Activated CD4-positive, alpha-beta memory T cell treated with anti-CD3 and anti-CD28 coated beads, Interleukin-2, amount 10 ng/mL, durations not matched to agents 7 days and 5 days (primary cell): ENCODE measurements at regions not wholly inside any gene's neighbourhood (a gene's known extent, or its start where the extent isn't known, plus 50 kb on each side); places are given as distances from the start of the nearest gene placed in this dataset.
"Not testable (repeated sequence)": the region's sequence is repeated elsewhere in the genome, so short reads cannot be mapped to it uniquely, and the experiment has no call there.

Source experiments
- CTCF ChIA-PET: fragments of 350-600 bp; sonication (Branson Sonifier 250); formaldehyde crosslinking; loops from one replicate; lab custom pipeline; 2021; ENCODE audit warnings: antibody characterized with exemption, inconsistent platforms; lab: Charles Lee
- POLR2A ChIA-PET: fragments of 350-600 bp; sonication (Branson Sonifier 250); formaldehyde crosslinking; loops from one replicate; lab custom pipeline; 2021; ENCODE audit warnings: antibody characterized with exemption; lab: Charles Lee
- DNase-seq: peaks from one replicate; pipeline ENCODE4 v3.0.0-alpha.2; 2020
- H3K27ac Mint-ChIP-seq: one replicate; pipeline ENCODE4 v1.8.0; 2021; ENCODE audit warnings: mild to moderate bottlenecking, mixed read lengths
- H3K27me3 Mint-ChIP-seq: one replicate; pipeline ENCODE4 v1.8.0; 2021; ENCODE audit warnings: mixed read lengths
- H3K36me3 Mint-ChIP-seq: one replicate; pipeline ENCODE4 v1.8.0; 2021; ENCODE audit warnings: low read depth, mixed read lengths
- H3K4me1 Mint-ChIP-seq: one replicate; pipeline ENCODE4 v1.8.0; 2021; ENCODE audit warnings: mixed read lengths
- H3K4me3 Mint-ChIP-seq: one replicate; pipeline ENCODE4 v1.8.0; 2021; ENCODE audit warnings: mild to moderate bottlenecking, mixed read lengths
- H3K9me3 Mint-ChIP-seq: one replicate; pipeline ENCODE4 v1.8.0; 2021; ENCODE audit warnings: mixed read lengths

DNA sequence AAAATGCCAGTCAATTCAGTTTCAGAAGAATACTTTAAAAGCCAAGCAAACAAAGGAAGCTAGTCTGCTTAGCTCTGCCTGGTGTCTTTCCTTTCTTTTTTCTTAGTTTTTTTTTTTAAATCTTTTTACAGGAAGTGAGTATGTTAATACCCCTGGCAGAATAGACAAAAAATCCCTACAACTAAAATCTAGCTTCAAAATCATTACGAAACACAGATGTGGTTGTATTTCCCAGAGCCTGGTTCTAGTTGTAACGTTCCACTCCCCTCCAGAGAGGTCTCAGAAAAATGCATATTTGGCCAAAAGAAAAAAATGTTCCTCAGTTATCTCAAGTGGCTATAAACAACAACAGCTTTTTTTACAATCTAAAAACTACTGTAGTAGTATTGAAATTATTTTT lies 202.1 kb upstream of the RND3 start:
- ChIA-PET CTCF (no interaction called here), POLR2A (no interaction called here)
- no peaks in the 10 kb centered on the region for H3K9me3 Mint-ChIP-seq
- no peaks in the 10 kb centered on the region for H3K4me1 Mint-ChIP-seq
- H3K36me3 Mint-ChIP-seq: no peaks in the 10 kb centered on the region
- H3K27ac Mint-ChIP-seq: no peak overlapping the region
- H3K27me3 Mint-ChIP-seq: no peaks in the 10 kb centered on the region
- DNase-seq: no peak
- no peak overlapping the region for H3K4me3 Mint-ChIP-seq

- no peak for DNase-seq
- ChIA-PET CTCF (no interaction called here), POLR2A (no interaction called here)
- Mint-ChIP-seq H3K36me3 (no peaks in the 10 kb centered on the region), H3K27me3 (no peaks in the 10 kb centered on the region), H3K27ac (no peak overlapping the region), H3K4me1 (no peaks in the 10 kb centered on the region), H3K4me3 (no peak overlapping the region), H3K9me3 (no peaks in the 10 kb centered on the region)
These were observed 200.5 kb upstream of the RND3 start for GRCh38 chr2:150688016-150688415.

DNA sequence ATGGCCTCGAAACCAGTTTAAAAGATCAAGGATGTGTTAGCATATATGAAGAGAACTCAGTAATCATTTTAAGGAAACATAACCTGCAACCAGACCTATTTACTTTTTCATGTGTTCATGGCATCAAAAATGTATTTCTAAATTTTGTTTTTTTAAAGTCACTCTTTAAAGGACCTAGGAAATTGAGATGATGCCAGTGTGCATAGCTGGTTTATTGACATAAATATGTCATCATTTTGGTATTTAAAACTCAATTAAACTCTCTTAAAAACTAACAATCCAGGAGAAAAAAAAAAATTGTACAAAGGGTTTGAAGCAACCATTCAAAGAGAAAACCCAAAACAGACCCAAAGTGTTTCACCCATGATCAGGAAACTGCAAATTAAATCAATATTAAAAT lies 198.9 kb upstream of the RND3 start:
- Mint-ChIP-seq H3K4me1 (no peaks in the 10 kb centered on the region), H3K4me3 (no peak overlapping the region), H3K36me3 (no peaks in the 10 kb centered on the region), H3K27me3 (no peaks in the 10 kb centered on the region), H3K27ac (no peak overlapping the region), H3K9me3 (no peaks in the 10 kb centered on the region)
- no peak for DNase-seq
- ChIA-PET CTCF (no interaction called here), POLR2A (no interaction called here)

GRCh38 chr2:150681120-150681804 lies 193.8 kb upstream of the RND3 start:
- ChIA-PET POLR2A (no interaction called here), CTCF (no interaction called here)
- no peaks in the 10 kb centered on the region for H3K36me3 Mint-ChIP-seq

DNA sequence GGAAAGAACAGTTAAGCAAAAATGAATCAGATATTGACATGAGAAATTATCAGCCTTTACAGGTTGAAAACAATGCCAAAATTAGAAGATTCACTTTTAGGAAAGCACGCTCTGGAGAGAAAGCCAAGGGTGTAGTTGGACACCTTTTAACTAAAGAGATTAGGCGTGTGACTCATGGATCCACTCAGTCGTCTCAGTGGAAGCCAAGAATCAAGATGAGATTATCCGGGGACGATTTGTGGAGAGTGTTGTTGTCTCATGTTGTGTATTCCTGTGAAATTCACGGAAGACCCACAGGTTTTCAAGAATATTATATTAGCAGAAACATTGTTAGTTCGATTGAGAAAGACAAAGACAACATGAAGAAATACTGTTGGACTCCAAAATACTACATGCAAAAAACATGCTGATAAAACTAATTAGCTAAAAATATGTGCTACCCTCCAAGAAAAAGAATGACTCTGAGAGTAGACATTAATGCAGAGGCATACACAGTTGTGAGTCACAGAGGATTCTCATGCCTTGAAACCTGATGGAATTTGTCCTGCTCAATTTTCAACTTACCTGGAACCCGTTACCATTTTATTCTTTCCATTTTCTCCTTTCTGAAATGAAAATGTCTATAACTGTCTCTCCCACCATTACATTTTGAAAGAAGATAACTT lies 192.1 kb upstream of the RND3 start:
- ChIA-PET CTCF (no interaction called here), POLR2A (no interaction called here)
- no peak overlapping the region for H3K4me3 Mint-ChIP-seq
- H3K9me3 Mint-ChIP-seq: no peaks in the 10 kb centered on the region
- H3K27me3 Mint-ChIP-seq: no peaks in the 10 kb centered on the region
- no peak for DNase-seq
- no peaks in the 10 kb centered on the region for H3K4me1 Mint-ChIP-seq
- no peaks in the 10 kb centered on the region for H3K36me3 Mint-ChIP-seq
- no peak overlapping the region for H3K27ac Mint-ChIP-seq

More at GRCh38 chr2:150681120-150681804, 193.8 kb upstream of the RND3 start:
- no peaks in the 10 kb centered on the region for H3K9me3 Mint-ChIP-seq
- no peak for DNase-seq
- no peaks in the 10 kb centered on the region for H3K27me3 Mint-ChIP-seq
- no peak overlapping the region for H3K4me3 Mint-ChIP-seq
- H3K4me1 Mint-ChIP-seq: no peaks in the 10 kb centered on the region
- H3K27ac Mint-ChIP-seq: no peak overlapping the region

DNA sequence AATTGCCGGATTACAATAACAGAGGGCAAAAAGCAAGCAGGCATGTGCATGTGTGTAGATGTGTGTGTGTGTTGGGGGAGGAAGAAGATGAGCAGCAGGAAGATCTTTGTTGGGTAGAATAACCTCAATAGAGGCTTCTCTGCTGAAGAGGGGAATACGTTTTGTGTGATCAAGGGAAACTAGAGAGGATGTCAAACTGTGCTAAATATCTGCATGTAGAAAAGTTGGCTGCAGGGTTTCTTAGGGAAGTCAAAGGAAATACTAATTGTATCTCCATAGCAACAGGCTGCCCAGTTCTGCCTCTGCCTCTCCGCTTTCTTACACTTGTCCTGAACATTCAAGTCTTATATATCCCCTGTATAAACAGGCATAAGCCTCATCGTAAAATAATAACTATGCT lies 190.1 kb upstream of the RND3 start:
- no peaks in the 10 kb centered on the region for H3K4me1 Mint-ChIP-seq
- no peaks in the 10 kb centered on the region for H3K36me3 Mint-ChIP-seq
- H3K4me3 Mint-ChIP-seq: no peak overlapping the region
- POLR2A ChIA-PET: no interaction called here
- CTCF ChIA-PET: no interaction called here
- H3K27ac Mint-ChIP-seq: no peak overlapping the region
- H3K27me3 Mint-ChIP-seq: no peaks in the 10 kb centered on the region
- no peak for DNase-seq
- no peaks in the 10 kb centered on the region for H3K9me3 Mint-ChIP-seq

GRCh38 chr2:150676747-150677383 lies 189.4 kb upstream of the RND3 start:
- Mint-ChIP-seq H3K4me3 (no peak overlapping the region), H3K4me1 (no peaks in the 10 kb centered on the region), H3K27me3 (no peaks in the 10 kb centered on the region), H3K27ac (no peak overlapping the region), H3K9me3 (no peaks in the 10 kb centered on the region), H3K36me3 (no peaks in the 10 kb centered on the region)
- ChIA-PET POLR2A (no interaction called here), CTCF (no interaction called here)
- no peak for DNase-seq

DNA sequence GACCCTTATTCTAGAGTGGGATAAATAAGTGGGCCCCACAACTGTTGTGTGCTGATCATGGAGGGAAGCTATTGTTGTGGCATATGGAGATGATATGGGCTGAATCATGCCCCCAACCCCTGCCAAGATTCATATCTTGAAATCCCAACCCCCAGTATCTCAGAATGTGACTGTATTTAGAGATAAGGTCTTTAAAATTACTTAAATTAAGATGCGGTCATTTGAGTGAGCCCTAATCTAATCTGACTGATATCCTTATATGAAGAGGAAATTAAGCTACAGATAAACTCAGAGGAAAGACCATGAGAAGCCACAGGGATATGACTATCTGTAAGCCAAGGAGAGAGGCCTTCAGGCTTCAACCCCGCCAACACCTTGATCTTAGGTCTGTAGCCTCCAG lies 188.3 kb upstream of the RND3 start:
- ChIA-PET CTCF (no interaction called here), POLR2A (no interaction called here)
- Mint-ChIP-seq H3K4me3 (no peak overlapping the region), H3K9me3 (no peaks in the 10 kb centered on the region), H3K27me3 (no peaks in the 10 kb centered on the region), H3K27ac (no peak overlapping the region), H3K36me3 (no peaks in the 10 kb centered on the region), H3K4me1 (no peaks in the 10 kb centered on the region)
- DNase-seq: no peak

DNA sequence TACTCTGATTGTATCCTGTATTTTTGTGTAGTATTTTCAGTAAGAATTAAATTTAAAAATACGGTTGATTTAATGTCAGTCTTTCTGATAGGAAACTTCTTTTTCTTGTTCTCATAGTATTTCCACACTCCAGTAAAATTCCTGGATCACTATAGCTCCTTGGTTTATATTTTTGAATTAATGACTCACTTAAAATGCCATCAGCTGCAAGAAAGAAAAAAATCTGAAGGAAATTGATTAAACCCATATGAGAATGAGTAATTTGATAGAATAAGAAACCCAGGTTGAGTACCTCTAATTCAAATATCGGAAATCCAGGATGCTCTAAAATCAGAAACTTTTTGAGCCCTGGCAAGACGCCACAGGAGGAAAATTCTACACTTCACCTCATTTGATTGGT lies 186.8 kb upstream of the RND3 start:
- no peaks in the 10 kb centered on the region for H3K4me1 Mint-ChIP-seq
- H3K4me3 Mint-ChIP-seq: no peak overlapping the region
- H3K27ac Mint-ChIP-seq: no peak overlapping the region
- DNase-seq: no peak
- H3K36me3 Mint-ChIP-seq: no peaks in the 10 kb centered on the region
- no peaks in the 10 kb centered on the region for H3K9me3 Mint-ChIP-seq
- H3K27me3 Mint-ChIP-seq: no peaks in the 10 kb centered on the region
- ChIA-PET CTCF (no interaction called here), POLR2A (no interaction called here)

DNA sequence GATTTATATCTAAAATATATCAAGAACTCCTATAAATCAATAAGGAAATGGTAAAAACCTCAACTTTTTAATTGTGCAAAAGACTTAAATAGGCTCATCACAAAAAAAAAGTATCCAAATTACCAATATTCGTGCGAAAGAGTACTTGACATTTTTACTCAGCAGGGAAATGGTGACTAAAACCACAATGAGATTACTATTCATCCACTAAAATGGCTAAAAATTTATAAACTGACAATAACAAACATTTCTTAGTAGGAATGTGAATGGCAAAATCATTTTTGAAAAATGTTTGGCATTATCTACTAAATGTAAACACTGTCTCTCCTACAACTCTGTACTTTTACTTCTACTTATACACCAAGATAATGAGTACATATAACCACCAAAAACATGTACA lies 184.8 kb upstream of the RND3 start:
- H3K27me3 Mint-ChIP-seq: no peaks in the 10 kb centered on the region
- no peaks in the 10 kb centered on the region for H3K9me3 Mint-ChIP-seq
- POLR2A ChIA-PET: no interaction called here
- CTCF ChIA-PET: no interaction called here
- DNase-seq: no peak
- no peaks in the 10 kb centered on the region for H3K36me3 Mint-ChIP-seq
- no peak overlapping the region for H3K4me3 Mint-ChIP-seq
- H3K4me1 Mint-ChIP-seq: no peaks in the 10 kb centered on the region
- no peak overlapping the region for H3K27ac Mint-ChIP-seq

DNA sequence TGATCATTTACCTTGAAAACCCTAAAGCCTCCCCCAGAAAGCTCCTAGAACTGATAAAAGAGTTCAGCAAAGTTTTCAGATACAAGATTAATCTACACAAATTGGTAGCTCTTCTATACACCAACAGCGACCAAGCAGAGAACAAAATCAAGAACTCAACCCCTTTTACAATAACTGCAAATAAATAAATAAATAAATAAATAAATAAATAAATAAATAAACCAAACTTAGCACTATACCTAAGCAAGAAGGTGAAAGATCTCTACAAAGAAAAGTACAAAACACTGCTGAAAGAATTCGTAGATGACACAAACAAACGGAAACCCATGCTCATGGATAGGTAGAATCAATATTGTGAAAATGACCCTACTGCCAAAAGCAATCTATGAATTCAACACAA lies 182.0 kb upstream of the RND3 start:
- no peaks in the 10 kb centered on the region for H3K27me3 Mint-ChIP-seq
- no peak overlapping the region for H3K4me3 Mint-ChIP-seq
- H3K4me1 Mint-ChIP-seq: no peaks in the 10 kb centered on the region
- H3K9me3 Mint-ChIP-seq: no peaks in the 10 kb centered on the region
- no peaks in the 10 kb centered on the region for H3K36me3 Mint-ChIP-seq
- DNase-seq: no peak
- no peak overlapping the region for H3K27ac Mint-ChIP-seq
- ChIA-PET POLR2A (no interaction called here), CTCF (no interaction called here)

GRCh38 chr2:150667039-150667438 lies 179.6 kb upstream of the RND3 start:
- H3K27ac Mint-ChIP-seq: not testable (repeated sequence)

DNA sequence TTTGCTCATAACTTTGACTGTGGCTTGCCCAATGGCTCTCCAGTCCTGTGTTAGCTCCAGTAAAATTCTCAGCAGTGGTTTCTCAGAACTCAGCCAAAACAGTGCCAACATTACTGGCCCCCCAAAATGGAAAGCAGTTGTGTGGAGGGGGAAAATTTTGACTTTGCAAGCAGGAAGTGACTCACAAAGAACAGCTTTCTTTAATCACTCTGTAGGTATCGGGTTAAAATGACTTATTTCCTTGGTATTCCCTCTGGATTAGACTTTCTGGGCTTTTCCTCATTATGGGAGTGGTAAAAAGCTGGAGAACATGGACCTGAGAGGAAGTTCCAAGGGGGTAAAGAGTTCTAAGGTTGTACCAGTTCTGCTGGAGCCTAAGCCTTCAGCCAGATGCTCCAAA lies 175.7 kb upstream of the RND3 start:
- Mint-ChIP-seq H3K9me3 (peaks cover 4% of the 10 kb centered on the region), H3K4me3 (no peak overlapping the region), H3K27ac (no peak overlapping the region), H3K36me3 (no peaks in the 10 kb centered on the region), H3K4me1 (no peaks in the 10 kb centered on the region), H3K27me3 (no peaks in the 10 kb centered on the region)
- DNase-seq: no peak
- POLR2A ChIA-PET: no interaction called here
- CTCF ChIA-PET: no interaction called here

More at GRCh38 chr2:150667039-150667438, 179.6 kb upstream of the RND3 start:
- H3K4me1 Mint-ChIP-seq, H3K4me3 Mint-ChIP-seq, CTCF ChIA-PET, H3K36me3 Mint-ChIP-seq, POLR2A ChIA-PET, DNase-seq, H3K27me3 Mint-ChIP-seq, H3K9me3 Mint-ChIP-seq: not testable (repeated sequence)

DNA sequence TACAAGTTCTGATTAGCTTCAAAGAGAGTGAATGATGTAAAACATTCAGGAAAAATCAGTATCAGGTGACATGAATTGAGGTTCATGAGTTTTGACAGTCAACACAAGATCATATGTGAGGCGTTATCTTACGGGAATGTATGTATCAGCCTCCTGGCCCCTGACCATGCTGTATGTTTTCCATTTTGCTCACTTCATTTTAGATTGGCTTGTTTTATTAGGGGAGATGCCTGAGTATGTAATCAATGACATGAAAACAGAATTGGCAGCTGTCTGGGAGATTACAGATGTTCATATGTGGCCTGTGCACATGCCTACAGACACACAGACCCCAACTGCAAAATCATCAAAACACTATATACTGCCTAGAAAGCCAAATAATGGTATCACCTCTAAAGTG lies 168.5 kb upstream of the RND3 start:
- H3K27ac Mint-ChIP-seq: no peak overlapping the region
- no peaks in the 10 kb centered on the region for H3K4me1 Mint-ChIP-seq
- no peaks in the 10 kb centered on the region for H3K36me3 Mint-ChIP-seq
- H3K4me3 Mint-ChIP-seq: no peak overlapping the region
- no peaks in the 10 kb centered on the region for H3K27me3 Mint-ChIP-seq
- DNase-seq: no peak
- no peaks in the 10 kb centered on the region for H3K9me3 Mint-ChIP-seq
- CTCF ChIA-PET: no interaction called here
- POLR2A ChIA-PET: no interaction called here
